Activated T-helper 1 cell treated with anti-CD3 and anti-CD28 coated beads, Interleukin-12 subunit alpha, Interleukin-12 subunit beta, Interleukin-2, Interleukin-4 antibody, amounts not matched to agents 30 ng/mL and 10 ng/mL and 1 ng/mL, durations not matched to agents 14 hours and 24 hours and 36 hours (primary cell): ENCODE measurements at regions not wholly inside any gene's neighbourhood (a gene's known extent, or its start where the extent isn't known, plus 50 kb on each side); places are given as distances from the start of the nearest gene placed in this dataset.

ENCODE experiments used
- DNase-seq: peaks from one replicate; pipeline ENCODE4 v3.0.0; 2021; ENCODE audit warnings: low spot score
- H3K27ac Mint-ChIP-seq: one replicate; pipeline ENCODE4 v1.8.0; 2021; ENCODE audit warnings: mild to moderate bottlenecking, mixed read lengths
- H3K27me3 Mint-ChIP-seq: one replicate; pipeline ENCODE4 v1.8.0; 2022; ENCODE audit warnings: mild to moderate bottlenecking, moderate library complexity, mixed read lengths; ENCODE audit not compliant: insufficient read depth
- H3K36me3 Mint-ChIP-seq: one replicate; pipeline ENCODE4 v1.8.0; 2021; ENCODE audit warnings: low read depth, mixed read lengths
- H3K4me1 Mint-ChIP-seq: one replicate; pipeline ENCODE4 v1.8.0; 2021; ENCODE audit warnings: low read depth, mixed read lengths
- H3K4me3 Mint-ChIP-seq: one replicate; pipeline ENCODE4 v1.8.0; 2021; ENCODE audit warnings: mild to moderate bottlenecking, moderate library complexity, mixed read lengths
- H3K9me3 Mint-ChIP-seq: one replicate; pipeline ENCODE4 v1.8.0; 2021; ENCODE audit warnings: mixed read lengths
- intact Hi-C: fragments of 100-400 bp; cut with micrococcal nuclease; formaldehyde crosslinking; loops from one replicate; pipeline ENCODE4 v1.15.1; 2024

- H3K4me3 Mint-ChIP-seq: no peak overlapping the region
- peaks cover 4% of the 10 kb centered on the region for H3K9me3 Mint-ChIP-seq
- intact Hi-C loops: no loop called here
- no peaks in the 10 kb centered on the region for H3K27me3 Mint-ChIP-seq
- H3K27ac Mint-ChIP-seq: no peak overlapping the region
- H3K4me1 Mint-ChIP-seq: no peaks in the 10 kb centered on the region
- H3K36me3 Mint-ChIP-seq: no peaks in the 10 kb centered on the region
- no peak for DNase-seq
These were observed 737.1 kb downstream of the MECOM start for GRCh38 chr3:168926426-168926825.

GRCh38 chr3:168925568-168925967 is 737.9 kb downstream of the MECOM start:
- H3K4me1 Mint-ChIP-seq: no peaks in the 10 kb centered on the region
- no peak for DNase-seq
- H3K27ac Mint-ChIP-seq: no peak overlapping the region
- no peaks in the 10 kb centered on the region for H3K27me3 Mint-ChIP-seq
- H3K4me3 Mint-ChIP-seq: no peak overlapping the region
- H3K9me3 Mint-ChIP-seq: no peaks in the 10 kb centered on the region
- intact Hi-C loops: no loop called here
- H3K36me3 Mint-ChIP-seq: no peaks in the 10 kb centered on the region

GRCh38 chr3:168914662-168915061 is 748.9 kb downstream of the MECOM start:
- Mint-ChIP-seq H3K4me1 (no peaks in the 10 kb centered on the region), H3K36me3 (no peaks in the 10 kb centered on the region)
- intact Hi-C loops: no loop called here

GRCh38 chr3:168909260-168909659 is 754.3 kb downstream of the MECOM start:
- Mint-ChIP-seq H3K4me3 (no peak overlapping the region), H3K27me3 (no peaks in the 10 kb centered on the region), H3K9me3 (no peaks in the 10 kb centered on the region), H3K4me1 (no peaks in the 10 kb centered on the region), H3K36me3 (no peaks in the 10 kb centered on the region), H3K27ac (no peak overlapping the region)
- intact Hi-C loops: no loop called here
- no peak for DNase-seq

More at GRCh38 chr3:168914662-168915061, 748.9 kb downstream of the MECOM start:
- Mint-ChIP-seq H3K27me3 (no peaks in the 10 kb centered on the region), H3K27ac (no peak overlapping the region), H3K4me3 (no peak overlapping the region), H3K9me3 (no peaks in the 10 kb centered on the region)
- no peak for DNase-seq

GRCh38 chr3:168895419-168895818 is 768.1 kb downstream of the MECOM start:
- intact Hi-C loops: no loop called here
- Mint-ChIP-seq H3K9me3 (no peaks in the 10 kb centered on the region), H3K4me3 (no peak overlapping the region), H3K36me3 (no peaks in the 10 kb centered on the region), H3K27ac (no peak overlapping the region), H3K27me3 (no peaks in the 10 kb centered on the region), H3K4me1 (no peaks in the 10 kb centered on the region)
- no peak for DNase-seq

- DNase-seq: no peak
- Mint-ChIP-seq H3K27me3 (no peaks in the 10 kb centered on the region), H3K36me3 (no peaks in the 10 kb centered on the region), H3K9me3 (no peaks in the 10 kb centered on the region), H3K4me3 (no peak overlapping the region), H3K4me1 (no peaks in the 10 kb centered on the region), H3K27ac (no peak overlapping the region)
- intact Hi-C loops: no loop called here
These were observed 769.3 kb downstream of the MECOM start for GRCh38 chr3:168894214-168894613.

GRCh38 chr3:168889666-168890065 is 773.8 kb downstream of the MECOM start:
- intact Hi-C loops: no loop called here
- no peaks in the 10 kb centered on the region for H3K27me3 Mint-ChIP-seq
- no peak overlapping the region for H3K27ac Mint-ChIP-seq
- no peak for DNase-seq
- H3K4me1 Mint-ChIP-seq: no peaks in the 10 kb centered on the region
- no peak overlapping the region for H3K4me3 Mint-ChIP-seq
- H3K36me3 Mint-ChIP-seq: no peaks in the 10 kb centered on the region
- no peaks in the 10 kb centered on the region for H3K9me3 Mint-ChIP-seq

GRCh38 chr3:168888781-168889180 is 774.7 kb downstream of the MECOM start:
- H3K4me1 Mint-ChIP-seq: no peaks in the 10 kb centered on the region
- DNase-seq: no peak
- intact Hi-C loops: no loop called here
- no peaks in the 10 kb centered on the region for H3K27me3 Mint-ChIP-seq
- no peak overlapping the region for H3K27ac Mint-ChIP-seq
- H3K4me3 Mint-ChIP-seq: no peak overlapping the region
- no peaks in the 10 kb centered on the region for H3K9me3 Mint-ChIP-seq
- H3K36me3 Mint-ChIP-seq: no peaks in the 10 kb centered on the region

GRCh38 chr3:168885028-168885427 is 778.5 kb downstream of the MECOM start:
- H3K27ac Mint-ChIP-seq: no peak overlapping the region
- no peaks in the 10 kb centered on the region for H3K4me1 Mint-ChIP-seq
- intact Hi-C loops: no loop called here
- H3K9me3 Mint-ChIP-seq: no peaks in the 10 kb centered on the region
- no peaks in the 10 kb centered on the region for H3K36me3 Mint-ChIP-seq
- no peak for DNase-seq
- H3K4me3 Mint-ChIP-seq: no peak overlapping the region
- no peaks in the 10 kb centered on the region for H3K27me3 Mint-ChIP-seq

- H3K4me1 Mint-ChIP-seq: no peaks in the 10 kb centered on the region
These were observed 779.1 kb downstream of the MECOM start for GRCh38 chr3:168884353-168884903.

GRCh38 chr3:168883145-168883544 is 780.4 kb downstream of the MECOM start:
- Mint-ChIP-seq H3K27ac (no peak overlapping the region), H3K36me3 (no peaks in the 10 kb centered on the region), H3K9me3 (no peaks in the 10 kb centered on the region), H3K4me1 (no peaks in the 10 kb centered on the region), H3K27me3 (no peaks in the 10 kb centered on the region), H3K4me3 (no peak overlapping the region)
- intact Hi-C loops: no loop called here
- DNase-seq: no peak

More at GRCh38 chr3:168884353-168884903, 779.1 kb downstream of the MECOM start:
- H3K9me3 Mint-ChIP-seq: no peaks in the 10 kb centered on the region
- no peak for DNase-seq
- H3K4me3 Mint-ChIP-seq: no peak overlapping the region
- intact Hi-C loops: no loop called here
- no peak overlapping the region for H3K27ac Mint-ChIP-seq
- no peaks in the 10 kb centered on the region for H3K36me3 Mint-ChIP-seq
- H3K27me3 Mint-ChIP-seq: no peaks in the 10 kb centered on the region

- DNase-seq: no peak
- H3K27ac Mint-ChIP-seq: no peak overlapping the region
- no peak overlapping the region for H3K4me3 Mint-ChIP-seq
- no peaks in the 10 kb centered on the region for H3K27me3 Mint-ChIP-seq
- H3K4me1 Mint-ChIP-seq: no peaks in the 10 kb centered on the region
- intact Hi-C loops: no loop called here
- H3K9me3 Mint-ChIP-seq: no peaks in the 10 kb centered on the region
- H3K36me3 Mint-ChIP-seq: no peaks in the 10 kb centered on the region
These were observed 781.7 kb downstream of the MECOM start for GRCh38 chr3:168881804-168882203.

GRCh38 chr3:168878655-168879054 is 782.9 kb upstream of the GOLIM4 start:
- H3K9me3 Mint-ChIP-seq: no peaks in the 10 kb centered on the region
- intact Hi-C loops: no loop called here
- no peaks in the 10 kb centered on the region for H3K4me1 Mint-ChIP-seq
- no peaks in the 10 kb centered on the region for H3K27me3 Mint-ChIP-seq
- no peaks in the 10 kb centered on the region for H3K36me3 Mint-ChIP-seq
- no peak for DNase-seq
- no peak overlapping the region for H3K27ac Mint-ChIP-seq
- no peak overlapping the region for H3K4me3 Mint-ChIP-seq

GRCh38 chr3:168877899-168878298 is 782.2 kb upstream of the GOLIM4 start:
- H3K27ac Mint-ChIP-seq: no peak overlapping the region
- no peak overlapping the region for H3K4me3 Mint-ChIP-seq
- DNase-seq: no peak
- no peaks in the 10 kb centered on the region for H3K9me3 Mint-ChIP-seq
- no peaks in the 10 kb centered on the region for H3K36me3 Mint-ChIP-seq
- intact Hi-C loops: no loop called here
- H3K27me3 Mint-ChIP-seq: no peaks in the 10 kb centered on the region
- H3K4me1 Mint-ChIP-seq: no peaks in the 10 kb centered on the region
